Fibroblast of skin of right quadriceps (primary cell): ENCODE measurements at regions not wholly inside any gene's neighbourhood (a gene's known extent, or its start where the extent isn't known, plus 50 kb on each side); places are given as distances from the start of the nearest gene placed in this dataset.
"Not testable (repeated sequence)": the region's sequence is repeated elsewhere in the genome, so short reads cannot be mapped to it uniquely, and the experiment has no call there.

Experiments
- DNase-seq: peaks from one replicate; pipeline ENCODE4 v3.0.0-alpha.2; 2013

DNA sequence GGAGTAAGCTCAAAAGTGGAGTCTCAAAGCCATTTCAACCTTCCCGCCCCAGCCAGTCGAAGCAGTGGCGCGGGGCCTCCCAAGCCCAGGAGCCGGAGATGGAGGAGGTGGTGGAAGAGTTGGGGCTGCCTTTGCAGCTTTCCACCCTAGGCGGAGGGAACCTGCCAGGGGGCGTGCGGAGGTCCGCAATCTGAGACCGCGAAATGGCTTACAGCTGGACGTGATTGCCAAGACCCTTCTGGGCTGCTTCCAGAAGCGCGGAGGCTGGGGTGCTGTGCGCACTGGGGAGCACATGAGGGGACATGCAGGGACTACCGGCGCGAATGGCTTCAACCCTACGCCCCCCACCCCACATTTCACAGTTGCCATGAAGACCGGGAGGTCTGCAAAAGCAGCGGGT is 86.2 kb downstream of the PRR15 start:
- no peak for DNase-seq

DNA sequence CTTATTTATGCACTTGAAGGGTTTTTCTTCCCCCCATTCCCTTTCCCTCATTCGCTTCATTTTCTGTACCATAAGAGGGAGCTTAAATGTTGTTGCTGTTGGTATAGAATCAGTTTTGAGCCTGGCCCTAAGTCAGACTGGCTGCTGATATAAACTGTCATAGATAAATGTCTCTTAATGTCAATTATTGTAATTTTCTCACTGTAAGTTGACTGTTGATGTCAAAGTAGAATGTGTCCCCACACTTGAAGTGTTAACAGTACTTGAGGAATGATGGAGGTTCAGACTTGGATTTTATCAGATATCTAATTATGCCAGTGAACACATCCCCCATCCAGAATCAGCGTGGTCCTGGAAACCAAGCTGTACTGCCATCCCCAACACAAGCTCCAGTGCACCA is 87.8 kb downstream of the PRR15 start:
- no peak for DNase-seq

DNA sequence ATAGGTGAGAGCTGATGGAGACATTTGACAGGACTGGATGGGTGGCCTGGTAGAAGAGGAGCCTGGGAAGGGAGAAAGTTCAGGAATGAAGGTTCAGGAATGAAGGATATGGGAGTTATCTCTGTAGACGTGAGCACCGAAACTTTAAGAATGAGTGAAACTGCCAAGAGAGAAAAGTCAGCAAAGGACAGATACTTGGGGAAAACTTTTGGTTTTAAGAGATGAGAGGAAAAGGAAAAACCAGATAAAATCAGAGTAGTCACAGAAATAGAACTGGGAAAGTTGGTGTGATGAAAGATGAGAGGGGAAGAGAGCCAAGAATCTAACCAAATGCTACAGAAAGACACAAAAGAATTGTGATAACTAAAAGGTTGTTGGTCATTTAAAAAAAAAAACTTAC is 88.9 kb downstream of the PRR15 start:
- DNase-seq = no peak

DNA sequence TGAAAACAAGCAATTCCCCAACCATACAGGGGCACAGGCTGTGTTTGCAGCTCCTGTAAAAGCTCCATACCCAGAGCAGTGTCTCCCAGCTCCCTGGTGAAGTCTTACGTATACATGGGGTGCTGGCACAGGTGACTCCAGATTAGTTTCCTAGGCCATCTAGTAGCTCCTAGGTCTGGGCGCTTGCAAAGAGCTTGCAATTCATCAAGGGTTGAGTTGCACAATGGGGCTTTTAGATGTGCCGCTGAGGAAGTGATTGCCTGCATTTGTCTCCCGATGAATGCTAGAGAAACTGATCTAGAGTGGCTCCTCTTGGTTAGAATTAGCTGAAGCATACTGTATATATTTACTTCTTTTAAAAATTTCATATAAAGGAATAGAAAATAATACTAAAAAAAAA is 90.7 kb downstream of the PRR15 start:
- DNase-seq = not testable (repeated sequence)

DNA sequence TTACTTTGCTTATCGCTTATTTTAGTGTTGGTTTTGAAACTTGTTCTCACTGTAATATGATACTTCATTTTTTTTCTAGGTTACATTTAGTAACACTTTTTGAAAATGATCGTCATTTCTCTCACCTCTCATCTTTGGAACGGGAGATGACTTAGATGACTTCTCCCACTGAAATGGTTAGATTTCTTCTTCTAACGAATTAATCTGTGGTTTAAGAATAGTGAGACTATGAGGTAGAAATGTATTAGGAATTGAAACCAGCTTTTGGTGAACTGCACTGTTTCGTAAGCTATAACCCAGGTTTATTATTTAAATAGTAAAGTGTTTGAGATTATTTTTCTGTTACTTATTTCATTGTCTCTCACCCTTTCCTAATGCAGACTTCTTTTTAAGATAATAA is 93.7 kb downstream of the PRR15 start:
- no peak for DNase-seq

DNA sequence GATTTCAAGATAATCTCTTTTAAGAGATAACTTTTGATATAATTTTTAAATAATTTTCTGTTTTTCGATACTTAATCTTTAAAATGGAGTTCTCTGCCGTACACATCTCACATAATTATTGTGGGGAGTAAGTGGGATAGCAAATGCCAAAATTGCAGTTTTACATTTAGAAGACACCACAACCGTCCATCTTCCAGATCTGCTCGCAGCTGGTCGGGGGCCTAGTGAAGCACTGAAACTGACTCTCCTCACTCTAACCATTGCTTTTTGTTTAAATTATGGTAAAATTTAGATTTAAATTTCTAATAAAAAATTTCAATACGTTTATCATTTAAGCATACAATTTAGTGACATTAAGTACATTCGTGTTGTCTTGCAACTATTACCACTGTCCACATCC is 94.2 kb downstream of the PRR15 start:
- no peak for DNase-seq

DNA sequence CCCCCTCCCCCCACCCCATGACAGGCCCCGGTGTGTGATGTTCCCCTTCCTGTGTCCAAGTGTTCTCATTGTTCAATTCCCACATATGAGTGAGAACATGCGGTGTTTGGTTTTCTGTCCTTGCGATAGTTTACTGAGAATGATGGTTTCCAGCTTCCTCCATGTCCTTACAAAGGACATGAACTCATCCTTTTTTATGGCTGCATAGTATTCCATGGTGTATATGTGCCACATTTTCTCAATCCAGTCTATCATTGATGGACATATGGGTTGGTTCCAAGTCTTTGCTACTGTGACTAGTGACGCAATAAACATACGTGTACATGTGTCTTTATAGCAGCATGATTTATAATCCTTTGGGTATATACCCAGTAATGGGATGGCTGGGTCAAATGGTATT is 95.6 kb downstream of the PRR15 start:
- DNase-seq = not testable (repeated sequence)

DNA sequence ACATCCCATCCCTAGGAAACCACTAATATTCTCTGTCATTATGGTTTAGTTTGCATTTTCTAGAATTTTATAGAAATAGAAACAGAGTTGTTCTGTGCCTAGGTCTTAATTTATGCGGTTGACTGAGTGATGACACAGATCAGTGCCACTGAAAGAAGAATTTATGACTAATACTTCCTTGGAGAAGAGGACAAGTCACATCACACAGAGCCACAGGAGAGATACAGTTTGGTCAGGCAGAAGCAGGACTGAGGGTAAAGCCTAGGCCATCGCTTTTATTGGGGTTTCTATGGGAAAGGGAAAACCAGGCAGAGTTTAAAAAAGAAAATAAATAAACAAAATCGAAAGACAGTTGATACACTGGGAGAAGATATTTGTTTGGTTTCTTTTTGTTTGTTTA is 99.3 kb downstream of the PRR15 start:
- not testable (repeated sequence) for DNase-seq

DNA sequence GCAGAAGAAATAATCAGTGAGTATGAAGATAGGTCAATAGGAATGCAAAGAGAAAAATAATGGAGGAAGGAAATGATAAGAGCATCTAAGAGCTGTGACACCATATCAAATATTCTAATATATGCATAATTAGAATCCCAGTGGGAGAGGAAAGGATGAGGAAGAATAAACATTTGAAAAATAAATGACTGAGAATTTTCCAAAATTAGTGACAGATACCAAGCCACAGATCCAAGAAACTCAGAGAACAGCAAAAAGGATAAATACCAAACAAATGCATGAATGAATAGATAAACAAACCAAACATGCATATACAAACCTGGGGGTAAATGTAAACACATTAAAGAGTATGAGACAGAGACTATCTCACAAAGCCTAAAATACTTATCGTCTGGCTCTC is 101.4 kb downstream of the PRR15 start:
- DNase-seq = not testable (repeated sequence)

DNA sequence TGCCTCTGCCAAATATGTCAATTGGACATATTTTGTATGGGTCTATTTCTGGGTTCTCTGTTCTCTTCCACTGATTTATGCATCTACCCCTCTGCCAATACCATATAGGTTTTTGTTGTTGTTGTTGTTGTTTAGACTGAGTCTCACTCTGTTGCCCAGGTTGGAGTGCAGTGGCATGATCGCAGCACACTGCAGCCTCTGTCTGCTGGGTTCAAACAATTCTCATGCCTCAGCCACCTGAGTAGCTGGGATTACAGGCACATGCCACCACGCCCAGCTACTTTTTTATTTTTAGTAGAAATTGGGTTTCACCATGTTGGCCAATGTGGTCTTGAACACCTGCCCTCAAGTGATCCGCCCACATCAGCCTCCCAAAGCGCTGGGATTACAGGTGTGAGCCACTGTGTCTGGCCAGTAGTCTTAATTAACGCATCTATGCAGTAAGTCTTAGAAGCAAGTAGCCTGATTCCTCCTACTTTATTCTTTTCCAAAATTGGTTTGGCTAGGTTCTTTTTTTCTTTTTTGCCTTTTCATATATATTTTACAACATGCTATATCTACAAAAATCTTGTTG is 103.5 kb downstream of the PRR15 start:
- DNase-seq = not testable (repeated sequence)

DNA sequence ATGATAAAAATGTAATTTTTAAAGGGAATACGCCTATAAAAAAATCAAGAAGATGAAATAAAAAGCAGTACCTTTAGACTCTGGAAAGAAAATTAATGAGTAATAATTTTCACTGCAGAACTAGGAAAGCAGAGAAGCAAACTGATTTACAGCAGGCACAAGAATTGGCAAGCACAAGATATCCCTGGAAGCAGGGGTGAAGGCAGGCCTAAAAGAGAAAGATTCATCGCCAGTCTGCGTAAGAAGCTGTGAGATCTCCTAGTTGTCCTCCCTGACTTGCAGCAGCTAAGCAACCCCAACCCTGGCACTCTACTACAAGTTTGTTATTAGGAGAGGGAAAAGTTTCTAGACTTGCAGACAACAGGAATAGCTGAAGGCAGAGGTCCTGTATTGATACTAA is 107.7 kb downstream of the PRR15 start:
- DNase-seq = not testable (repeated sequence)

DNA sequence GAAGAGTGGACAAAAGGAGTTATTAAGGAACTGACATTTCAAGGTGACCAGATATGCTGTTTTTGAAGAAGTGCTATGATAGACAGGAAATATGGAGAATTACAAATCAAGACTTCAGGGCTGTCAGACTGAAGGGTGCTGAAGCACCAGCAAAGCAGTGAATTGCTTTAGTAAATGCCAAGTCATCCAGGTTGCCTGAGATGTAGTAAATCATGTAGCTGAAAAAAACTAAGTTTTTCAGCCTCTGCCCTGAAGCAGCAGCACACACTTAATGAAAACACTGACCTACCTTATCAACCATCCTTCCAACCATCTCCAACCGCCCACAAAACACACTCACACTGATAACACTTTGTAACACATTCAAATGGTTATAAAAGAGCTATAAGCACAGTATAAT is 110.0 kb downstream of the PRR15 start:
- not testable (repeated sequence) for DNase-seq

DNA sequence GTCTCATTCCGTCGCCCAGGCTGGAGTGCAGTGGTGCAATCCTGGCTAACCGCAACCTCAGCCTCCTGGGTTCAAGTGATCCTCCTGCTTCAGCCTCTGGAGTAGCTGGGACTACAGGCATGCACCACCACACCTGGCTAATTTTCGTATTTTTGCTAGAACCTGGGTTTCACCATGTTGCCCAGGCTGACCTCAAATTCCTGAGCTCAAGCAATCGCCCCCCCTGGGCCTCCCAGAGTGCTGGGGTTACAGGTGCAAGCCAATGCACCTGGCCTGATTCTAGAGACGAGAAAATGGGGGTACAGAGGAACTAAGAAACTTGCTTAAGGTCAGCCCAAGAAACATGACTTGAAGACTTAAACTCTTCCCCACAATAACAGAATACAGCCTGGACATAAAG is 111.0 kb downstream of the PRR15 start:
- not testable (repeated sequence) for DNase-seq

DNA sequence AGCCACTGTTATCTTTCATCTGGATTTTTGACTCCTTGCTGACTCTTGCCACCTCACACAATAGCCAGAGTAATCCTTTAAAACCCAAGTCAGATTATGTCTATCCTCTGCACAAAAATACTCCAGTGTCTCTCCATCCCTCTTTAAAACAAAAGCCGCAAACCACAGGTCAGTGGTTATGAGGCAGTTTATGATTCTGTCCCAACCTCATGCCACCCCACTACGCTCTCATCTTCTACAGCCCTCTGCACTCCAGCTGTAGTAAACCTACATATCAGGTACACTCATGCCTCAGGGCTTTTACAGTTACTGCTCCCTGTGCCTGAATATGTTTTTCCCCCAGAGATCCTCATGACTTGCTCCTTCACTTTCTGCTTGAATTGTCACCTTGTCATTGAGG is 113.6 kb downstream of the PRR15 start:
- not testable (repeated sequence) for DNase-seq

DNA sequence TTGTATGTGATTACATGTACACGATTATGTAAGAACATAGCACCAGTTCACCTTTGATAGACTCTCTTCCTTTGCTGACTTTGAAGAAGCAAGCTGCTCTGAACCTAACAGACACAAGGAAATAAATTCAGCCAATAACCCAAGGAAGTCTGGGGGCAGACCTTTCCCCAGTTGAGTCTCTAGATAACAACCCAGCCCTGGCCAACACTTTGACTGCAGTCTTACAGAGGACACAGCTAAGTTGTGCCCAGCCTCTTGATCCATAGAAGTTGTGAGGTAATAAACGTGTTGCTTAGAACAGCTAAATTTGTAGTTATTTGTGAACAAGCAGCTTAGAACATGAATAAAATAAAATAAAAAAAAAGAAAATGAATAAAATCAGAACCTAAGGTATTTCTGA is 116.3 kb downstream of the PRR15 start:
- not testable (repeated sequence) for DNase-seq

DNA sequence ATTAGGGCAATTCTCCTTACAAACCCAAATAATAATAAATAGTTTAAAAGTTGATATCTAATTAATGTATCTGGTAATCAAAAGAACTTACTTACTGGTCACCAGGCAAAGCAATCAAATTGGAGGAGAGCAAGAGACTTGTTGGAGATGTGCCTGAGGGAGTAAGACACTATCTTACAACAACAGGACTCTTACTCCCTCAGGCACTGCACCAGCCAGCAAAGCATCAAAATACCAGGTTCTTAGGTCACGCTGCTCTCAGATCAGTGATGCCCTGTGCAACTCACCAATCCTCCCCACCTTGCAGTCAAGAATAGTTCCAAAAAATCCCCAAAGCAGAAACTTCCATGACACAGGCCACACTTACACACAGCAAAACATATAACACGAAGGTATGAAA is 117.0 kb downstream of the PRR15 start:
- DNase-seq = not testable (repeated sequence)

DNA sequence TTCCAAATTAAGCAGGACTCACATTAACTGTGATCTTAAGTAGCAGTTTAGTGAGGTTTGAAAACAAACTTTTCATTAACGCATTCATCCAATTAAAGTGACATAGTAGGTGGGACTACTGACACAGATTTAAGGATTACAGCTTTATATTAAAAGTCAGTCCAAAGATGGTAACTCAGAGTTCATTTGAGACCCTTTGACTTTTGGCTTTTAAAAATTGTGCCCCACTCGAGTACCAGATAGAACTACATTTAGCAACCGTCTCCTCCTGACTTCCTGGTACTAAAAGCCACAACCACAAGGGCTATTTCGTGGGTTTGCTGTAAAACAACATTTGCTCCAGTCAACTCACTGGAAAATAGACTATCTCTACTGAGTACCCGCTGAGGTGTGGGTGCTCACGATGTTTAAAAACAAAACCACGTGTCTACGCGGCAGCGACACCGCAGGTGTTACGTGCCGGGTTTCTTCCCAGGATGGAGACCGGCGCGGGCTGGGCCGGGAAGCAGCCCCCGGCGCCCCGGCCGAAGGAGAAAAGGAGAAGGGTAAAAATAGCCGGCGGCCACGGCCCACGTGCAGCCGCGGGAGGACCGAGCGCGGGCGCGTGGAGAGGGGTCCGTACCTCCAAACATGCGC is 120.6 kb downstream of the PRR15 start:
- not testable (repeated sequence) for DNase-seq

DNA sequence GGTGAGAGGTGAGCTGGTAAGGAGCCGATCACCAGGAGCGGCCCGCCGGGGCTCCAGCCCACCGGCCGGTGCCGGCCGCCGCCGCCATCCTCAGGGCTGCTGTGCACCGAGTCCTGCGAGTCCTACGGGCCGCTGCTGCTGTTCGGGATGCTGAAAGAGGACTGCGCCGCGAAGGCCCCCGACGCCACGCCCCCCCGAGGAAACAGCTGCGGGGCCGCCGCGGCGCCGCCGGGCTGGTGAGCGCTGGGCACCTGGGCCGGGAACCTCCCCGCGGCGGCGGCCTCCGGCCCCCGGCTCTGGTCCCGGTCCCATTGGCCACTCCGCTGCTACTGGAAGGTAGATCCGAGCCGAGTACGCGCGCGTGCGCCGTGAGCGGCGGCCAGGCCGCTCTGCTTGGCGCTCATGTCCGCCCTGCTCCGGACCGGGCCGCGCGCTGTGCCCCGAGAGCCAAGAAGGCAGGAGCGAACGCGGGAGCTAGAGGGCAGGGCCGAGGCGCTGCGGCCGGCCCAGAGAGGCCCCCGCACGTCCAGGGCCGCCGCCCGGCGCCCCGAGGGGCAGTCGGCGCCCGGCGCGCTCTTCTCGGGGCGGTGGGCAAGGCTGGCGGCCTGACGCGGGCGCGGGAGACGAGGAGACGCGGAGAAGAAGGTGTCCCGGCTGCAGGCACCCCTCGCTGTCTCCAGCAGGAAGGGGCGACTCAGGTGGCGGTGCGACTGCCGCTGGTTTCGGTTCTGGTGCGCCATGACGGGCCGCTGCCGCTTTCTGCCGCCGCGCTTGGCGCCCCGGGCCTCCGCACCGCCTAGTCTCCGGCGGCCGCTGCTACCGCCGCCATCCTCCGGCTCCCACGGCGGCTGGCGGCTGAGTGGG is 121.3 kb upstream of the WIPF3 start:
- peak; percentile 56 for DNase-seq

DNA sequence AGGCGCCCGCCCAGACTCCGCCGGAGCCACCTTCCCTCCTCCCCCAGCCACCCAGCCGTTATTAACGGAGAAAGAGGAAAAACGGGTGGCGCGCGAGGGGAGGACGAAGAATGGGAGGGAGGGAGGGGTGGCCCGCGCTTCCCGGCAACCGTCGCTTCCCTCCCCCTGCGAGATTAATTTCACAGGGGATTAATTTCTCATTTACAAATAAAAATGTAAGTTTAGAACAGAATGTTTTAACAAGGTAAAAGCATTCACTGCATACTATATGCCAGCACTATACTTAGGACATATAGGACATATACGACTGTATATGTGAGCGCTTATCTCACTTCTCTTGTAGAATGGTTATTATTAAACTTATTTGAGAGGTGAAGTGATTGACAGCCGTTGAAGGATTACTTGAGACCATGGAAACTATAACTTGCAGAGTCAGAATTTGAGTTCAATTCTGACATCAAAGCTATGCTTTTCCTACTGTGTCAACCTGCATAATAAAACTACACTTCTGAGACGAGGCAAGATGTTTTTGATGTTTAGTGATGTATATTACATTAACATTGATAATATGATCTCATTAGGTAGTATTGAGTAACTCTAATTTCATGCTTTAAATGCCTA is 120.5 kb upstream of the WIPF3 start:
- not testable (repeated sequence) for DNase-seq

DNA sequence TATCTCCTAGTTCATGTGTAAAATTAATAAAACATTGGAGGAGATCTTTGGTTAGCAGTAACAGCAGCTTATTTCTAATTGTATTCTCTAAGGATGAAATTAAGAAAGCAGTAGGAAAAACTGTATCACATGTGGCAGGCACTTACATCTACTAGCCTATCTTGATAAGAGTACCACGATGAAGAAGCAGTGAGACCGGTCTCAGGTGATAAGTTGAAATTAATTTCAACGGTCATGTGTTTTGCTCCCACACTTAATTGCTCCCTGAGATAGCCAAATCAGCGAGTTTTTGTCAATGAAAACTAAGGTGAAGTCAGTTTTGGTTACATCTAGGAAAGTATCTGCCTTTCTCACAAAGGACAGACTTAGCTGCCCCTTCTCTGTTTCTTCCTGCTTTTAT is 115.8 kb upstream of the WIPF3 start:
- not testable (repeated sequence) for DNase-seq

DNA sequence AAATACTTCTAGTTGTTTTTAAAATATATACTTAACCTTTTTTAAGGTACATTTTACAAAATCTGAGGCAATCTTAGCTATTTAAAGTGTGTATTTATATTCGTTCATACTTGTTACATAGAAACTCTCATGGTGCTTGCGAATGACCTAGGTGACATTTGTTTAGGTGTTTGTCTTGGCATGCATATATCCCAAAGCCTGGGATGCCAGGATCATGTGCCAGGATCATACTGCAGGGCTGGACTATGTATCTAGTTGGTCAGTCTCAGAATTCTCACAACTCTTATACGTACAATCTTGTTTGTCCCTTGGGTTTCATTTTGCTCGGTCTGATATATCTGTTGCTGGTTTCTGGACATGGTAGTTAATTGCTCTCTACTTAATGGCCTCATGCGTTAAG is 109.9 kb upstream of the WIPF3 start:
- DNase-seq = not testable (repeated sequence)

DNA sequence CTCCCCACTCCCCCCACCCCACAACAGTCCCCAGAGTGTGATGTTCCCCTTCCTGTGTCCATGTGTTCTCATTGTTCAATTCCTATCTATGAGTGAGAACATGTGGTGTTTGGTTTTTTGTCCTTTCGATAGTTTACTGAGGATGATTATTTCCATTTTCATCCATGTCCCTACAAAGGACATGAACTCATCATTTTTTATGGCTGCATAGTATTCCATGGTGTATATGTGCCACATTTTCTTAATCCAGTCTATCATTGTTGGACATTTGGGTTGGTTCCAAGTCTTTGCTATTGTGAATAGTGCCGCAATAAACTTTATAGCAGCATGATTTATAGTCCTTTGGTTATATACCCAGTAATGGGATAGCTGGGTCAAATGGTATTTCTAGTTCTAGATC is 106.6 kb upstream of the WIPF3 start:
- DNase-seq = not testable (repeated sequence)

DNA sequence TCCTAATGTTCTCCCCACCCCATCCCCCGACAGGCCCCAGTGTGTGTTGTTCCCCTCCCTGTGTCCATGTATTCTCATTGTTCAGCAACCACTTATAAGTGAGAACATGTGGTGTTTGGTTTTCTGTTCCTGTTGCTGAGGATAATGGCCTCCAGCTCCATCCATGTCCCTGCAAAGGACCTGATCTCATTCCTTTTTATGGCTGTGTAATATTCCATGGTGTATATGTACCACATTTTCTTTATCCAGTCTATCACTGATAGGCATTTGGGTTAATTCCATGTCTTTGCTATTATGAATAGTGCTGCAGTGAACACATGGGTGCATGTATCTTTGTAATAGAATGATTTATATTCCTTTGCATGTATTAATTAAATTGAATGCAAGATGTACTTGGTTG is 104.8 kb upstream of the WIPF3 start:
- DNase-seq = not testable (repeated sequence)

DNA sequence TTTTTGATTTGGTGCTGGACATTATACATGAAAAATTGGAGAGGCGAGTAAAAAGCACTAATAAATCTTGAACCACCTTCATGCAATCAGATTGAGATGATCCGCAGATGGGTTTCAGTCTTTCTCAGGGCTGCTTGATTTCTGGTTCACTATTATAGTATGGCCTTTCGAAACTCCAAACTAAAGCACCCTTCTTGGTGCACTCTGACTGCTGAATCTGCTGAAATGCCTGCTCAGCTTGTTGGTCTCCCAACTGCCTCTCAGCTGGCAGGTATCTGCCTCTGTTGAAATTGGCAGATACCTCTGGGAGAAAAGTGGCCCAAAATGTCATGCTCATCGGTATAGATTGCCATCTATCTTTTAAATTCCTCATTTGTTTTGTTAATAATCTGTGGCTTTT is 102.5 kb upstream of the WIPF3 start:
- DNase-seq = not testable (repeated sequence)
